Transverse colon (tissue), 4 donors: ENCODE measurements at regions not wholly inside any gene's neighbourhood (a gene's known extent, or its start where the extent isn't known, plus 50 kb on each side); places are given as distances from the start of the nearest gene placed in this dataset.

Experiments used
- DNase-seq: peaks from one replicate; pipeline ENCODE4 v3.0.0-alpha.2; 2019
- H3K27ac ChIP-seq, 4 donors: fragments of 200-600 bp; sonication (generic); 2 replicates each; pipeline ENCODE4 v1.5.1; 2016 to 2018; ENCODE audit warnings: inconsistent platforms in 4 of 4
- H3K27me3 ChIP-seq: fragments of 200-600 bp; sonication (generic); 2 replicates; pipeline ENCODE4 v1.5.1; 2017; ENCODE audit warnings: inconsistent platforms
- H3K36me3 ChIP-seq, 4 donors: fragments of 200-600 bp; sonication (generic); 2 replicates each; pipeline ENCODE4 v1.5.1; 2017 to 2019; ENCODE audit warnings: inconsistent platforms in 4 of 4
- H3K4me1 ChIP-seq, 4 donors: fragments of 200-600 bp; sonication (generic); 2 replicates each; pipeline ENCODE4 v1.5.1; 2017 to 2020; ENCODE audit warnings: inconsistent platforms in 4 of 4
- H3K4me3 ChIP-seq, 4 donors: fragments of 200-600 bp; sonication (generic); 1 replicate in 1 of 4; 2 replicates in 3 of 4; pipeline versions ENCODE4 v1.5.1 to v1.6.1; 2017 to 2019; ENCODE audit warnings: inconsistent platforms in 4 of 4
- H3K9me3 ChIP-seq, 2 donors: fragments of 200-600 bp; sonication (generic); 2 replicates each; pipeline ENCODE4 v1.5.1; 2017 to 2019; ENCODE audit warnings: inconsistent platforms in 2 of 2
- EP300 ChIP-seq: sonication (generic); formaldehyde crosslinking; IDR thresholded peaks from one replicate; pipeline ENCODE4 v1.6.1; 2017; ENCODE audit warnings: antibody characterized with exemption, low read depth
- POLR2A ChIP-seq: fragments of 450-650 bp; IDR thresholded peaks from one replicate; pipeline ENCODE4 v1.6.1; 2016; ENCODE audit warnings: antibody characterized with exemption, mild to moderate bottlenecking, moderate library complexity
- POLR2AphosphoS5 ChIP-seq, 3 donors: sonication (generic); formaldehyde crosslinking; IDR thresholded peaks; one replicate each; pipeline ENCODE4 v1.6.1; 2016; ENCODE audit warnings: antibody characterized with exemption in 3 of 3
- WGBS, 2 donors: methylation state at CpG; one replicate each; pipeline ENCODE4 v1.1.5; 2018; ENCODE audit warnings: low coverage in 1 of 2; 5-methylcytosine and 5-hydroxymethylcytosine counted together
- in situ Hi-C, 4 donors: fragments of 200-750 bp; cut with MboI; loops; one replicate each; pipeline versions ENCODE4 v1.15.0 to v1.15.1; 2017; ENCODE audit warnings: low sequenced_read_pairs in 3 of 4, low pct_ligation_motif_present in 1 of 4, low pct_unique_long_range_greater_than_20kb in 1 of 4
- intact Hi-C: fragments of 100-400 bp; cut with DNase I; formaldehyde crosslinking; loops from one replicate; pipeline ENCODE4 v1.15.1; 2023; ENCODE audit warnings: low total_unique reads
- TF ChIP-seq, protein P1 (sequence below), 5 experiments: fragments of 200-600 bp in 3 of 5; fragments of 450-650 bp in 2 of 5; sonication (generic) in 3 of 5; IDR thresholded peaks; 1 replicate in 2 of 5; 2 replicates in 3 of 5; pipeline ENCODE4 v1.5.1; 2016 to 2017; ENCODE audit warnings: antibody characterized with exemption in 5 of 5, inconsistent platforms in 3 of 5, mild to moderate bottlenecking in 2 of 5, moderate library complexity in 1 of 5

DNA sequence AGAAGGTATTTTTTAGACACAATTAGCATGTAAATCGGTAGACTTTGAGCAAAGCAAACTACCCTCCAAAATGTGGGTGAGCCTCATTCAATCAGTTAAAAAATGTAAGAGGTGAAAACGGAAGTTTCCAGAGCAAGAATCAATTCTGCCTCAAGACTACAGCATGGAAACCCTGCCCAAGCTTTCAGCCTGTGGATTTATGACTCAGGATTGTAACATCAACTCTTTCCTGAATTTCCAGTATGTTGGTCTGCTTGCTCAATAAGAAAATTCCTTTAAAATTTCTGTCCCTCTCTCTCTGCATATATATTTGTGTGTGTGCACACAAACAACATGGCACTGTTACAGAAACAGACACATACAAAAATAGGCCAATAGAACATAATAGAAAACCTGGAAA is 228.6 kb upstream of the DOK6 start:
- Histone ChIP-seq H3K9me3 (no peaks in the 10 kb centered on the region), H3K27me3 (no peaks in the 10 kb centered on the region), H3K4me1 (no peaks in the 10 kb centered on the region), H3K27ac (no peak overlapping the region), H3K4me3 (no peak overlapping the region), H3K36me3 (no peaks in the 10 kb centered on the region)
- DNase-seq: no peak
- WGBS, 2 donors: 72 to 85% methylated on average over 2 of the region's 2 CpGs
- intact Hi-C loops: no loop called here
- TF ChIP-seq POLR2A: no peak
- TF ChIP-seq, protein P1, sequence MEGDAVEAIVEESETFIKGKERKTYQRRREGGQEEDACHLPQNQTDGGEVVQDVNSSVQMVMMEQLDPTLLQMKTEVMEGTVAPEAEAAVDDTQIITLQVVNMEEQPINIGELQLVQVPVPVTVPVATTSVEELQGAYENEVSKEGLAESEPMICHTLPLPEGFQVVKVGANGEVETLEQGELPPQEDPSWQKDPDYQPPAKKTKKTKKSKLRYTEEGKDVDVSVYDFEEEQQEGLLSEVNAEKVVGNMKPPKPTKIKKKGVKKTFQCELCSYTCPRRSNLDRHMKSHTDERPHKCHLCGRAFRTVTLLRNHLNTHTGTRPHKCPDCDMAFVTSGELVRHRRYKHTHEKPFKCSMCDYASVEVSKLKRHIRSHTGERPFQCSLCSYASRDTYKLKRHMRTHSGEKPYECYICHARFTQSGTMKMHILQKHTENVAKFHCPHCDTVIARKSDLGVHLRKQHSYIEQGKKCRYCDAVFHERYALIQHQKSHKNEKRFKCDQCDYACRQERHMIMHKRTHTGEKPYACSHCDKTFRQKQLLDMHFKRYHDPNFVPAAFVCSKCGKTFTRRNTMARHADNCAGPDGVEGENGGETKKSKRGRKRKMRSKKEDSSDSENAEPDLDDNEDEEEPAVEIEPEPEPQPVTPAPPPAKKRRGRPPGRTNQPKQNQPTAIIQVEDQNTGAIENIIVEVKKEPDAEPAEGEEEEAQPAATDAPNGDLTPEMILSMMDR (IDR thresholded peaks at IDR 0.05): no peak
- no peak for TF ChIP-seq POLR2AphosphoS5 (IDR thresholded peaks at IDR 0.05)
- TF ChIP-seq EP300: no peak
- in situ Hi-C loops: no loop called here

DNA sequence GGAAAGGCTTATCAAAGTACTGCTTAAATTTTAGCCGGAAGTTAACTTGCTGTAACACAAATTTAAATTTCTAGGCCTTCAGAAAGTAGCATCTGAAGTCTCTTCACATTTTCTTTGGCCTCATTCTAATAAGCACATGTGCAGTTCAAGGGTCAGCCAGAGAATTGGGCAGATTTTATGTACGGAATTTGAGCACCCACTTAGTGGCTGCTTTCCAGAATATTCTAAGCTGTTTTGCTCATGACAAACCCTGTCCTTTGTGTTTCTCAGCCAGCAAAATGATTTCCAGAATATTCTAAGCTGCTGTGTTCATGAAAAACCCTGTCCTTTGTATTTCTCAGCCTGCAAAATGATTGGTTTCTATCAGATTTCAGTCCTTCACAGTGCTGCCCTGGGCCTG is 225.0 kb upstream of the DOK6 start:
- Histone ChIP-seq H3K36me3 (no peaks in the 10 kb centered on the region), H3K27ac (no peak overlapping the region), H3K4me1 (no peaks in the 10 kb centered on the region), H3K4me3 (no peak overlapping the region), H3K27me3 (no peaks in the 10 kb centered on the region), H3K9me3 (no peaks in the 10 kb centered on the region)
- WGBS, 2 donors: 62 to 72% methylated on average over 2 of the region's 2 CpGs
- in situ Hi-C loops: loop anchor here in 1 of 4 donors (25.0 kb wide), 1 partner anchor 112 kb away; no protein-coding TSS in a partner anchor
- no peak for DNase-seq
- TF ChIP-seq, protein P1 (IDR thresholded peaks at IDR 0.05): no peak
- no peak for TF ChIP-seq POLR2A
- TF ChIP-seq EP300: no peak
- TF ChIP-seq POLR2AphosphoS5 (IDR thresholded peaks at IDR 0.05): no peak
- intact Hi-C loops: no loop called here

DNA sequence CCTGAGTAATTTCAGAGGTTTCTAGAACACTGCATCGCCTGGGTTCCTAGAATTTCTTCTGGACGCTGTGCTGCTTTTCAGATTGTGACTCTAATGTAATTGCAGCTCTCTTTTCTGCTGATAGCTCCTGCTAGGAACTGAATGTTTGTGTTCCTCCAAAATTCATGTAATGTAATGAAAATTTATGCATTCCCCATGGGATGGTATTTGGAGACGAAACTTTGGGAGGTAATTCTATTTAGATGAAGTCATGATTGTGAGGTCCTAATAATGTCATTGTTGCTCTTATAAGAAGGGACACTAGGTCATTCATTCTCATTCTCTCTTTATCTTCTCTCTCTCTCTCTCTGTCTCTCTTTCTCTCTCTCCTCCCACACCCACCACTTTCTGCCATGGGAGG is 223.9 kb upstream of the DOK6 start:
- 79 to 87% methylated on average over 3 of the region's 3 CpGs for WGBS, 2 donors
- TF ChIP-seq, protein P1 (IDR thresholded peaks at IDR 0.05): no peak
- TF ChIP-seq EP300 (no peak), POLR2AphosphoS5 (IDR thresholded peaks at IDR 0.05) (no peak), POLR2A (no peak)
- H3K4me1 ChIP-seq: no peaks in the 10 kb centered on the region
- intact Hi-C loops (no loop called here), in situ Hi-C loops (loop anchor here in 1 of 4 donors (25.0 kb wide), 1 partner anchor 111 kb away; no protein-coding TSS in a partner anchor)
- H3K36me3 ChIP-seq: no peaks in the 10 kb centered on the region
- no peak overlapping the region for H3K4me3 ChIP-seq
- no peaks in the 10 kb centered on the region for H3K9me3 ChIP-seq
- no peaks in the 10 kb centered on the region for H3K27me3 ChIP-seq
- no peak overlapping the region for H3K27ac ChIP-seq
- DNase-seq: no peak

DNA sequence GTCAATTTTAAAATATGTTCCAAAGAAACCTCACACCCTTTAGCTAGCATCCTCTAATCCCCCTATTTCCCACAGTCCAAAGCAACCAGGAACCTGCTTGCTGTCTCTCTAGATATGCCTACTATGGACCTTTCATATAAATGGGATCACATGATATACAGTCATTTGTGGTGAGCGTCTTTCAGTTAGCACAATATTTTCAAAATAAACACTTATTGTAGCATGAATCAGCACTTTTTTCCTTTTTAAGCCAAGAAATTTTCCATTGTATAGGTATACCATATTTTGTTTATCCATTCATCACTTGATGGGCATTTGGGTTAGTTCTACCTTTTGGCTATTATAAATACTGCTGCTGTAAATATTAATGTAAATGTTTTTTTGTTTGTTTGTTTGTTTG is 223.0 kb upstream of the DOK6 start:
- DNase-seq: no peak
- H3K9me3 ChIP-seq: no peaks in the 10 kb centered on the region
- no peaks in the 10 kb centered on the region for H3K4me1 ChIP-seq
- H3K36me3 ChIP-seq: no peaks in the 10 kb centered on the region
- in situ Hi-C loops: loop anchor here in 1 of 4 donors (25.0 kb wide), 1 partner anchor 110 kb away; no protein-coding TSS in a partner anchor
- H3K27ac ChIP-seq: no peak overlapping the region
- WGBS, 2 donors: 72 to 100% methylated on average over 1 of the region's 1 CpG
- H3K4me3 ChIP-seq: no peak overlapping the region
- no peaks in the 10 kb centered on the region for H3K27me3 ChIP-seq
- TF ChIP-seq, protein P1 (IDR thresholded peaks at IDR 0.05): no peak
- TF ChIP-seq EP300: no peak
- no peak for TF ChIP-seq POLR2AphosphoS5 (IDR thresholded peaks at IDR 0.05)
- no peak for TF ChIP-seq POLR2A
- intact Hi-C loops: no loop called here
